G401.6 (cell line): ENCODE measurements at regions not wholly inside any gene's neighbourhood (a gene's known extent, or its start where the extent isn't known, plus 50 kb on each side); places are given as distances from the start of the nearest gene placed in this dataset.

Experiments
- FAIRE-seq: peaks from 2 replicates; lab custom pipeline; 2012; peaks lifted over from hg19 to GRCh38; lab: Jason Lieb, UNC

GRCh38 chr5:86030753-86031152, 587.0 kb upstream of the COX7C start:
- no peak for FAIRE-seq

- no peak for FAIRE-seq
Observed at GRCh38 chr5:86038566-86038965, 579.2 kb upstream of the COX7C start.

DNA sequence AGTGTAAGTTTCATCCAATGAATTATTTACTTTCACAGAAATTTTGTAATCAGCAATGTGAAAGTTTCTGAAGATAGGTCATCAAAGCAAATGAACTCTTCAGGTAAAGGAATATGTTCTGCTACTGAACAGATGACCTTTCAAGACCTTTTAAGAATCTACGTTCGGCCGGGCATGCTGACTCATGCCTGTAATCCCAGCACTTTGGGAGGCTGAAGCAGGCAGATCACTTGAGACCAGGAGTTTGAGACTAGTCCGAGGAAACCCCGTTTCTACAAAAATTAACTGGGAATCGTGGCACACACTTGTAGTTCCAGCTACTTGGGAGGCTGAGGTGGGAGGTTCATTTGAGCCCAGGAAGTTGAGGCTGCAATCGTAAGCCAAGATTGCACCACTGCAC, 578.4 kb upstream of the COX7C start:
- FAIRE-seq = no peak

DNA sequence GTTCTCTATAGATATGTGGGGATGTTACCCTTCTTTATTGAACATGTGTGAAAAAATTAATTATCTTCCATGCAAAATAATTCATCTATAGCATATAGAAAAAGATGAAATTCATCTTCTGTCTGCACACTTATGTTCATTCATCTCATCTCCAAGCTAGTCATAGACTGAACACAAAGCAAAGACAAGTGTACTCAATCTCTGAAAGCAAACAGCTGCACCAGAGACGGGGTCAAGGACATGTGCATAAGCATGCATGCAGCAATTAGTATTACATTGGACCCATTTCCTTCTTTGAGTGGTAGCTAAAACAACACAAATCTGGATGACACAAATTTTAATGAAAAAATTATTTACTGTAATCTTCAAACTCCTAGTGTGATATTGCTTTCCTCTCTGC, 547.0 kb upstream of the COX7C start:
- FAIRE-seq = no peak

- no peak for FAIRE-seq
Observed at GRCh38 chr5:86074297-86074696, 543.4 kb upstream of the COX7C start.

GRCh38 chr5:86075139-86075538, 542.6 kb upstream of the COX7C start:
- FAIRE-seq = no peak

GRCh38 chr5:86095092-86095491, 522.6 kb upstream of the COX7C start:
- no peak for FAIRE-seq

DNA sequence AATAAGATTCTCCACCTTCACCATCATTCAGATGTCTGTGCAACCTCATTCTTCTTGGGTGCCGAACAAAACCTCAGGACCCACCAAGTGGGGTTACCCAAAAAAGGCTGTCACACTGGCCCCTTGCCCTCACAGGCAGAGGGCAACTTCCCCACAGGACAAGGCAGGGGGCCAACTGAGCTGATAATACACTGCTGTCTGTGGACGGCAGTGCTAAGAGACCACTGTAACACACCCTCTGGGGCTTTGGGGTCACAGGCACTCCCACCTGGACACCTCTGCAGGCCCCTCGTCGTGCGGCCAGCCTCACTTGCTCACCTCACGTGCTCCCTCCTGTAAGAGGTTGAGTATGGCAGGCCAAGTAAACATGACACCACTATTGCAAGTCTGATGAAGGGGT, 515.8 kb upstream of the COX7C start:
- FAIRE-seq = no peak

- no peak for FAIRE-seq
Observed at GRCh38 chr5:86108825-86109224, 508.9 kb upstream of the COX7C start.

DNA sequence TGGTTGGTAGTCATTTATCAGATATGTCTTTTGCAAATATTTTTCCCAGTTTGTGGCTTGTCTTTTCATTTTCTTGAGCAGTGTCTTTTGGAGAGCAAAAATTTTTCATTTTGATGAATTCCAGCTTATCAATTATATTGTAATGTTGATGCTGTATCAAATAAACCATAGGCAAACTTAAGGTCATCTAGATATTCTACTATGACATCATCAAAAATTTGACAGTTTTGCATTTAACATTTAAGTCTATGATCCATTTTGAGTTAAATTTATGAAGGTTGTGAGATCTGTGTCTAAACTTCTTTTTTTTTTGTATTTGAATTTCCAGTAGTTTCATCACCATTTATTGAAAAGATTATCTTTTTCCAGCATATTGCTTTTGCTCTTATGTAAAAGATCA, 505.5 kb upstream of the COX7C start:
- FAIRE-seq = no peak

DNA sequence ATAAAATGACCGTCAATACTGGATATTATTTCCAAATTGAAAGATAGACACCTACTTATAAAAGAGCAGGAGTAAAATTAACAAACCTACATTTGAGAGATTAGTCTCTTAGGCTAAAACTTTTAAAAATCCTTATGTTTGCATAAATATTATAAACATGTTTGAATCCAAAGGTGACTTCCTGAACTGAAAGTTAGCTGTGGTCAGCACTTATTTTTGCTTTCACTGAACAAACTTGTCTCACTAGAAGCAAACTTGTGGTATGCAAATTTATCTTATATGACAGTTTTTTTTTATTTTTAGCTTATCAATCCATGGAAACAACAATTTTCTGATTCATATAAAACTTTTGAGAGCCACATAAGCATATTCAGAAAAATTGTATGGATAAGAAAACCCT, 502.6 kb upstream of the COX7C start:
- no peak for FAIRE-seq

- no peak for FAIRE-seq
Observed at GRCh38 chr5:86118542-86118941, 499.2 kb upstream of the COX7C start.

GRCh38 chr5:86124333-86124732, 493.4 kb upstream of the COX7C start:
- FAIRE-seq = no peak

DNA sequence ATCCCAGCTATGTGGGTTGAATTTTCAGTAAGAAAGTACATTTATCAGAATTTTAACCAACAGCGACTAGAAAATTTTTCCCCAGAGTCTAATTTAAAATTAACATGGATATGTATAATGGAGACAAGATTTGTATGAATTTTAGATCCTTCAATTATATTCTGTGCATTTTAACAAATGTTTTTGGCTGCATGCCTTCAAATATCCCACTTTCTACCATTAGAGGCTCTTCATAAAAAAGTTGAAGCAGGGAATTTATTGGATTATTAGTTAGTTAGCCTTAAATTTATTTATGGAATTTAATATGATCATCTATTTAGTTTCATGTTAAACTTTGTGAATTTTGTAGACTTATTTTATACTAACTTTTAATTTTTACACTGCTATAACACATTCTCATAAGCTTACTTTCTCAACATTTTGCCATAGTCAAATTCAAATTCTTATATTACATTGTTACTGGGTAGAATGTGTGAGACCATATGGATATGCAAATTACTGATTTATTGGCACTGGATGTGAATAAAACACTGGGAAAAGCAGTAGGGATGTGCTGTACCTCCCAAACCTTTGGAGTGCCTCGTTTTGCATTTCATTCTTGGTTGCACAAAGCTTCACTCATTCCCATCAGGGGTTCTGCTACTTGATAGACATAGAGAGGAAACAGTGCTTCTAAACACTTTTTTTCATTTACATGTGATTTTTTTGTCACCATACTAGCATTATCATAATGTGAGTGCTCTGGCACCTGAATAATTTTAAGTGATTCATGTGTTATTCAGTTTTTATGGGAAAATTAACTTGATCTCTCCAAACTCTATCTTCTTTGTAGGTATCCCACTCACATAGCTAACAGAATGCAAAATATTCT, 491.8 kb upstream of the COX7C start:
- no peak for FAIRE-seq

- no peak for FAIRE-seq
Observed at GRCh38 chr5:86127696-86128095, 490.0 kb upstream of the COX7C start.

GRCh38 chr5:86129009-86129408, 488.7 kb upstream of the COX7C start:
- FAIRE-seq = no peak

DNA sequence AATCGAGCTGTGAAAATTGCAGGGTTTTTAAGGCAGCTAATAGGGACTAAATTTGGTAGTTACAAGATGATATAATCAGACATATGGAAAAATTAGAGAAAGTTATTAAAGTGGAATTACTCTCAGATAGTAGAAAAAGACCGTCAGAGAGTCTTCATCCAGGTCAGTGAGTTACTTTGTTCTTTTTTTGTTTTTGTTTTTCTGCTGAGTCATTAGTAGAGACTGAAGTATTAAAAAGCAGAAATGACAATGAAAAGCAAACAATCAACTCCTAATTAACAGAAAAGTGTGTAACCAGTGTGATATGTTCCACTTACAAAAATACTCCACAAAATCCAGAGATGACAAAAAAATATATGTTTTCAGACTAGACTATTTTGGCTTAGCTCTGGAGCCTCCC, 480.4 kb upstream of the COX7C start:
- no peak for FAIRE-seq

DNA sequence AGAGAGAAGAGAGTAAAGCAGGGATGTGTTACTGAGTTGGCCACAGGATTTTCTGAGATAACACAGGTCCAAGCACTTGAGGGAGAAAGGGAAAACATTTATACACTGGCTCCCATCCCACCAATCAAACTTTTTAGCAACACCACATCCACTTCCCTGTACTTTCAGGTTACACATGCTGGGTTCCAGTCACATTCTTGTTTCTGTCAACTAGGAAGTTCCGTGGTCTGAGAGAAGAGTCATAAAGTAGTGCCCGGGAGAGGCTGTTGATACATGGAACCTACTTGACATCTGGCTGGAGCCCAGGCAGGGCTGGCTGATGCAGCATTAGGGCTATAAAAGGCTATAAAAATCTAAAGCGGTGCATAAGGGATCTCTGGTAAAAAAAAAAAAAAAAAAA, 473.9 kb upstream of the COX7C start:
- FAIRE-seq = no peak

GRCh38 chr5:86152988-86153560, 464.7 kb upstream of the COX7C start:
- FAIRE-seq = no peak

DNA sequence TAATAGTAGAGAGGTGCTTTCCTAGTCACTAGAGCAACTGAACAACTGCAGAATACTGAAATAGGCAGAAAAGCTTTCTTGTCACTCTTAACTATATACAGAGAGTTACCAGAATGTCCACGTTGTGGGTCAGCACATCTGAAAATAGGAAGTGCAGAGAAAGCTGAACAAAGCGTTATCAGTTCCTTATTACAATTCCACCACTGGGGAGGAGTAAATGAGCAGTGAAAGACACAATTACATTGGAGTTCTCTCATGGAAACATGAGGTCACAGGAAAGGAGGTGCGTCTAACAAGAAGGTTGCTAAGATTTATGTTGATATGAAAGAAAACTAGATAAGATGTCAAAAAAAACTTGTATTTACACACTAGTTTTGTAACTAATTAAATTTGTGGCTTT, 461.9 kb upstream of the COX7C start:
- FAIRE-seq = no peak

GRCh38 chr5:86170194-86170593, 447.5 kb upstream of the COX7C start:
- no peak for FAIRE-seq

GRCh38 chr5:86175224-86175623, 442.5 kb upstream of the COX7C start:
- no peak for FAIRE-seq

DNA sequence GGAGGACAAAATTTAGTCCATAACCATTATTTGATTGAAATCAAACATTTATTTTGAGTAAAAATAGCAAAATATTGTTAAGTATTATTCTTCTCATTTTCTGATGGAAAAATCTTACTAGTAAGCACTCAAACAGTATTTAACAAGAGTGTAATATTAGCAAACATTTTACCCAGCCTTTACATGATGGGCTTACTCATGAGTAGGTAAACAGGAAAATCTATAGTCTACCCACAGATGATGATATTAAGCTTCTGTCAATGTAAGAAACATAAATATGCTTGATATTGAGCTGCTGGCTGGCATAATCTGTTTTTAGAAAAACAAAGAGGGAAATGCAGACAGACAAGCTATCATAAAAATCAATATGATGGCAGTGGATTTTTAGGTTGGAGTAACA, 418.5 kb upstream of the COX7C start:
- no peak for FAIRE-seq

GRCh38 chr5:86228147-86228546, 389.6 kb upstream of the COX7C start:
- no peak for FAIRE-seq
